A673 (cell line): ENCODE measurements at regions not wholly inside any gene's neighbourhood (a gene's known extent, or its start where the extent isn't known, plus 50 kb on each side); places are given as distances from the start of the nearest gene placed in this dataset.

Source experiments
- EZH2 ChIP-seq: fragments of 200-600 bp; sonication (generic); IDR thresholded peaks from 2 replicates; pipeline ENCODE4 v1.6.1; 2017; ENCODE audit warnings: borderline replicate concordance, low read depth, mild to moderate bottlenecking, mixed read lengths, antibody characterized with exemption, low read length; ENCODE audit not compliant: poor library complexity, severe bottlenecking
- TF ChIP-seq, protein P1 (sequence below): fragments of 300-800, 200-600 bp; sonication (generic); conservative IDR thresholded peaks from 2 replicates; pipeline ENCODE4 v1.5.1; 2017; ENCODE audit warnings: low read depth, mild to moderate bottlenecking, antibody characterized with exemption, low read length, moderate library complexity, mixed read lengths

DNA sequence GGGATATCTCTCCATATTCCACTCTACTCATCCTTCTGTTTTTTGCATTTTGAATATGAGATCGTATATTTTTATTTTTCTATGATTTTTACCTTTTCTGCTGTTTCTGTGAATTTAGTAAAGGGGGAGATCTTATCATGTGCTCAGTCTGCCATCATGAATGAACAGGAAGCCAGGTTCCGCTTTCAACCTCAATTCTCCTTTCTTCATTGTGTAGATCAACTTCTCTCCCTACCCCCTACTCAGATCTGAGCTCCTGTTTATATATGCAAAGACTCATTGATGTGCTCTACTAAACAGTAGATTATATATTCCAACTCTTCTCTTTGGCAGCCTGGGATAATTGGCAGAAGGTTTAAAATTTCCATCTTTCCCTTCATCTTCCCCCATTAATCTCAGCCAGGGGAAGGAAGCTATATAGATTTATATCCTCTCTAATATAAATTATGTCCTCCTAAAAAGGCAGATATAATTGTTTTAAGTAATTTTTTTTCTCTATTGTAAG, 336.7 kb upstream of the PLET1 start:
- TF ChIP-seq, protein P1, sequence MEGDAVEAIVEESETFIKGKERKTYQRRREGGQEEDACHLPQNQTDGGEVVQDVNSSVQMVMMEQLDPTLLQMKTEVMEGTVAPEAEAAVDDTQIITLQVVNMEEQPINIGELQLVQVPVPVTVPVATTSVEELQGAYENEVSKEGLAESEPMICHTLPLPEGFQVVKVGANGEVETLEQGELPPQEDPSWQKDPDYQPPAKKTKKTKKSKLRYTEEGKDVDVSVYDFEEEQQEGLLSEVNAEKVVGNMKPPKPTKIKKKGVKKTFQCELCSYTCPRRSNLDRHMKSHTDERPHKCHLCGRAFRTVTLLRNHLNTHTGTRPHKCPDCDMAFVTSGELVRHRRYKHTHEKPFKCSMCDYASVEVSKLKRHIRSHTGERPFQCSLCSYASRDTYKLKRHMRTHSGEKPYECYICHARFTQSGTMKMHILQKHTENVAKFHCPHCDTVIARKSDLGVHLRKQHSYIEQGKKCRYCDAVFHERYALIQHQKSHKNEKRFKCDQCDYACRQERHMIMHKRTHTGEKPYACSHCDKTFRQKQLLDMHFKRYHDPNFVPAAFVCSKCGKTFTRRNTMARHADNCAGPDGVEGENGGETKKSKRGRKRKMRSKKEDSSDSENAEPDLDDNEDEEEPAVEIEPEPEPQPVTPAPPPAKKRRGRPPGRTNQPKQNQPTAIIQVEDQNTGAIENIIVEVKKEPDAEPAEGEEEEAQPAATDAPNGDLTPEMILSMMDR = no peak
- TF ChIP-seq EZH2 = no peak
